Right cardiac atrium (tissue), 5 donors: ENCODE measurements at regions not wholly inside any gene's neighbourhood (a gene's known extent, or its start where the extent isn't known, plus 50 kb on each side); places are given as distances from the start of the nearest gene placed in this dataset.

Source experiments
- ATAC-seq, 2 donors: fragments of 200-7000 bp; cut with Tn5 transposase; one replicate each; pipeline versions ENCODE4 v1.8.0 to v1.9.1; 2020; ENCODE audit warnings: moderate library complexity in 2 of 2, mild to moderate bottlenecking in 1 of 2
- DNase-seq, 3 donors: peaks; one replicate each; pipeline ENCODE4 v3.0.0-alpha.2; 2020
- H3K27ac ChIP-seq: one replicate; pipeline ENCODE4 v1.5.1; 2013; ENCODE audit warnings: mild to moderate bottlenecking, low read length, control low read depth, moderate library complexity
- H3K27me3 ChIP-seq: one replicate; pipeline ENCODE4 v1.6.1; 2013; ENCODE audit not compliant: control insufficient read depth, insufficient read depth
- H3K4me1 ChIP-seq: one replicate; pipeline ENCODE4 v1.6.1; 2013; ENCODE audit warnings: low read length; ENCODE audit not compliant: control insufficient read depth, insufficient read depth
- H3K4me3 ChIP-seq: one replicate; pipeline ENCODE4 v1.5.1; 2013; ENCODE audit warnings: low read length, control low read depth
- H3K9me3 ChIP-seq: one replicate; pipeline ENCODE4 v1.6.1; 2013; ENCODE audit warnings: low read length; ENCODE audit not compliant: control insufficient read depth
- WGBS: extraction: QIAGEN DNeasy Blood & Tissue Kit; methylation state at CpG from one replicate; pipeline ENCODE4 v1.1.7; 2013; 5-methylcytosine and 5-hydroxymethylcytosine counted together
- intact Hi-C, 4 donors: fragments of 100-400 bp; cut with DNase I; formaldehyde crosslinking; loops; one replicate each; pipeline versions ENCODE4 v1.11.0 to v1.14.0; 2022 to 2023
- donor health status: healthy with polysubstance abuse.
- donor health status: DM: no; HTN: yes; CAD: no.
- donor health status: DM: no; HTN: no; CAD: no.
- donor health status: DM: no; HTN: yes; CAD: no; lungs with severe emphysema.
- donor health status: DM: yes; HTN: yes; CAD: no.

DNA sequence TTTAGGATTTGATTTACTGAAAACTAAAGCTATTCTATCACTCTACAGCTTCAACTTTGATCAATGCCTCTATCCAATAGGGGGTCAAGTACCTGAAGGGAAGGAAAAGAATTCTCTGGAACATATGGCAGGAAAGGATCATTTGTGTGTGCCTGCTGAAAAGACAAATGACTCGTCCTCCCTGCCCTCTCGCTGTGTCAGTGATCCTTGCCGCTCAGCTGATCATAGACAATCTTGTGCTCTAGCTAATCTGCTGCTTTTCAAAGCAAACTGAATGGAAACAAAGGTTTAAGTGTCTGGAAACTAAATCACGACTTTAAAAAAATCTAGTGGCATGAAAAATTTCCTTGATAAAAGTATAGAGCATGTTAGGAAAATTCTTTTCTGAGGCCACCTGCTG is 75.6 kb upstream of the CPO start:
- ATAC-seq = no peak
- Histone ChIP-seq H3K27me3 (no peaks in the 10 kb centered on the region), H3K9me3 (no peaks in the 10 kb centered on the region), H3K27ac (no peak overlapping the region), H3K4me1 (peaks cover 1% of the 10 kb centered on the region), H3K4me3 (no peak overlapping the region)
- WGBS = 52% methylated on average over 4 of the region's 4 CpGs
- no peak for DNase-seq
- intact Hi-C loops = no loop called here

DNA sequence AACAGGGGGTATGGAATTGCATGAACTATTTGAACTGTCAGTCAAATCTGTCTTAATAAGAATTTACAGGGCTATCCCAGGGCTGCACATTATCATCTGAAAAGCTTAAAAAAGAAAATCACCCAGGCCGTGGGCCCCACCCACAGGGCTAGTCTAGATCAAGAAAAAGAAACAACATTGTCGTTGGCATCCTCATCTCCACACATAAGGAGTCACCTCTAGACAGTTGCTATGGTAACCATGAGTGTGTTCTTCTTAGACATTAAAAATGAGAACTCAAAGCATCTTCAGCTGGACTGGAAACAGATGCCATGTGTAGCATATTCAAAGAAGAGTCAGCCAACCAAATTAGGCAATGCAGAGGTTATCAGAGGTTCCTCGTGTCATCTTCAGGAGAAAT is 72.3 kb upstream of the CPO start:
- Histone ChIP-seq H3K27me3 (no peaks in the 10 kb centered on the region), H3K27ac (no peak overlapping the region), H3K9me3 (no peaks in the 10 kb centered on the region), H3K4me3 (no peak overlapping the region), H3K4me1 (no peaks in the 10 kb centered on the region)
- ATAC-seq (no peak), DNase-seq (no peak)
- 80% methylated on average over 3 of the region's 3 CpGs for WGBS
- intact Hi-C loops = no loop called here

DNA sequence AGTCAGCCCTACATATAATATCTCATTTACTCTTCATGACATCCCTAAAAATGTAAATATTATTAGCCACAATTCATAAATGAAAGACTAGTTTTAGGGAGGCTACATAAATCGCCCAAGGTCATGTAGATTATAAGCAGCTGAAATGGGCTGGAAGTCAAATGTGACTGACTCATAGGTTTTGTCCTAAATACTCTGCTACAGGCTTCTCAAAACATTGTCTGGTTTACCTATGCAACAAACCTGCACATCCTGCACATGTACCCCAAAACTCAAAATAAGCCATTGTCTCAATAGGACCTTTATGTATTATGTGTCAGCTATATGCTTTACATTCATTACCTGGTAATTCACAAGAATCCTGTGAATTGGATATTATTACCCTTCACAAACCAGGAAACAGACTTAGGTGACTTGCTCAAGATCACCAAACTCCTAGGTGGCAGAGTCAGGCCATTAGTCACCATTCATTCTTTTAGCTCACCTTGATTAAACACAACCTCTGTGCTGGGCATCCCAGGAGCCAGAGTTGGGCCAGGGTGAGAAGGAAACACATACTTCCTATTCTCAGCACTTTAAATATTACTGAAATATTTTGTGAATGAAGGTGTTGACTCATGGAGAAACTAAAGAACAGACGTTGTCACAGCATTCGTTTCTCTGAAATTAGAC is 69.4 kb upstream of the CPO start:
- no peak for ATAC-seq
- no peaks in the 10 kb centered on the region for H3K27me3 ChIP-seq
- no peak overlapping the region for H3K4me3 ChIP-seq
- H3K27ac ChIP-seq = no peak overlapping the region
- 82% methylated on average over 3 of the region's 3 CpGs for WGBS
- no peaks in the 10 kb centered on the region for H3K4me1 ChIP-seq
- no peak for DNase-seq
- no peaks in the 10 kb centered on the region for H3K9me3 ChIP-seq
- intact Hi-C loops = no loop called here

DNA sequence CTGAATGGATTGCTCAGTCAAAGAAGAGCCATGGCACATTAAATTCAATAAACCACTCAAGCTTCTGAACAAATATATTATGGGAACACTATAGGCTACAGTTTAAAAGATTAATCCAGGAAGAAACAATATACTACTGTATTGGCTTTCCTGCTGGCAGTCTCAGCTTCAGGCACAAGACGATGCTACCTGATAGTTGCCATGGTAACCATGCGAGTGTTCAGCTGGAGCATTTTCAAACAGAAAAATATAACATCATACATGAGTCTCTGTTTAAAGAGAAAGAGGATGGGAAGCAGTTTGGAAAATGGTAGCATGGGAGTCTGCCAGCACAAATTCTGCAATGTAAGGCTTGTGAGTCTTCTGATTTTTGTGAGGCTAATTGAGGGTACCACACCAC is 65.9 kb upstream of the CPO start:
- 5% methylated on average over 2 of the region's 2 CpGs for WGBS
- intact Hi-C loops = no loop called here

DNA sequence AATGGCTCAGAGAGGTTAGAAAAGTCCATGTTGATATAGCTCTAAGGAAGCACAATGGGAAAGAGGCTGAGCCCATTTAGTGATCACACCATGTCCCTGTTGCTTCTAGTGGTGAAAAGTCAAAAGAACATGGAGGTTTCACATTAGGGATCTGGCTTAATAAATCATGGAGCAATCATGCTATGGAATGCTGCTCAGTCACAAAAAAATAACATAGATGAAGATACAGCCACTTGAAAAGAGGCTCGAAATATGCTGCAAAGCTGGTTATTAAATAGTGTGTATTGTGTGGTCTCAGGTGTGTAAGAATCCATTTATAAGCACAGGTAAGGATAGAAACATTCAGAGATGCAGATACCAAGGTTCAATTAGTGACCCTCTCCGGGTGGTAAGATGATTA is 63.6 kb upstream of the CPO start:
- ATAC-seq (no peak), DNase-seq (no peak)
- Histone ChIP-seq H3K27ac (no peak overlapping the region), H3K4me1 (no peaks in the 10 kb centered on the region), H3K27me3 (no peaks in the 10 kb centered on the region), H3K4me3 (no peak overlapping the region), H3K9me3 (no peaks in the 10 kb centered on the region)
- WGBS = 76% methylated on average over 2 of the region's 2 CpGs
- intact Hi-C loops = no loop called here

More for the DNA sequence above, 65.9 kb upstream of the CPO start:
- DNase-seq (no peak), ATAC-seq (no peak)
- H3K27me3 ChIP-seq = no peaks in the 10 kb centered on the region
- H3K27ac ChIP-seq = no peak overlapping the region
- no peak overlapping the region for H3K4me3 ChIP-seq
- no peaks in the 10 kb centered on the region for H3K4me1 ChIP-seq
- no peaks in the 10 kb centered on the region for H3K9me3 ChIP-seq

DNA sequence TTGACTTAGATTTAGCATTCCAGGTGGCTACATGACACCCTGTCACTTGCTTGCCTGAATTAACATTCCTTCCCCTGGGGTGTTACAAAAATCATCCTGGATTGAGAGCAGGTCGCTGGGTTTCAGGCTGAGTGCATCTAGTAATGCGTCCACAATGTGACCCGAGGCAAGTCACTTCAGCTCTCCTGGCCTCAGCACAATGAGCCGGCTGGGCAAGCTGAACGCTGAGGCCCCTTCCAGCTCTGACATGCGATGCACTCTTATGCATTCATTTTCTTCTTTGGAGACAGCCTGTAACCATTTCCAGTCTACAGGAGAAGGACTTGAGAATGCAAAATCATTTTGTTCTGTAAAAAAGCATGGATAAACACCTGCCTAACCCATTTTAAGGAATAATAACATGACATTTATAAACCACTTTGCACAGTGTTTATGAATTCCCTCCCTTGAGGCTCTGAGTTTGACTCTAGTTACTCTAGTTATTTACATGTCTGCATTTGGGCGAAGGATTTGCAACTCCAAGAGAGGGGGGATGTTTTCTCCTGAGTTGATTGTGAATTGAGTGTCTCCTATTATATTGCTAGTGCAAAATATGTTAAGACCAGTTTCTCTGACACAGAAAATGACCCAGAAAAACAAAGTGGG is 63.0 kb upstream of the CPO start:
- intact Hi-C loops = no loop called here
- ATAC-seq (no peak), DNase-seq (no peak)
- Histone ChIP-seq H3K27me3 (no peaks in the 10 kb centered on the region), H3K9me3 (no peaks in the 10 kb centered on the region), H3K4me3 (no peak overlapping the region), H3K27ac (no peak overlapping the region), H3K4me1 (no peaks in the 10 kb centered on the region)
- 33% methylated on average over 7 of the region's 7 CpGs for WGBS

DNA sequence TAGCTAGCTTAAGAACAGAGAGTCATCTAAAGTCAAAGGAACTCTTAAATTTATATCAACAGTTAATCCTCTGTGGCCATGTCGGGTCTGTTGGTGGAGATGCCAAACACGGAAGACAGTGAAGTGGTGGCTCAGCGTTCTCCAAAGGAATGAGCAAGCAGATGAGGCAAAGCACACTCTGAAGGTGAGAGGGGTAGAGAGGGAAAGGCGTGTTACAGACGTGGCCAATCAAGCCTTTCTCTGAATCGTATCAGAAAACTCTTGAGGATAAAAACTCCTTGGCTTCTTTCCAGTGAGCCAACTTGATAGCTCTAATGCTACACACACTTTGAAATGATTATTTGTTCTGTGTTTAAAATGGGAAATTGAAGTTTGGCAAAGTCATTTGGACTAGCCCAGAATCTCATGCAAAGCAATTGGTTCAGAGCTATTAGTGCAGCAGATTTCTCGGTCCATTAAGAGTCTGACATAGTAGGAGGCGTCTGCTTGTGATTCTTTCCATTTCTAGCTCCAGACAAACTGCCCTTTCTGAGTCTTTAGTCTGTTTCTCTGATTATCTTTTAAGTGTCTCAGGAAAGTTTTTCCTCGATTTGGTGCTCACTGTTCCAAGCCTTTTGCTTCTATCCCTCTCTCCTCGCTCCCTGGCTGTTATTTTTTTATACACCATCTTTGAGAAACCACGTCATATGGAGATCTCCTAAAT is 57.5 kb upstream of the CPO start:
- no peak overlapping the region for H3K27ac ChIP-seq
- H3K27me3 ChIP-seq = no peaks in the 10 kb centered on the region
- intact Hi-C loops = no loop called here
- 32% methylated on average over 11 of the region's 11 CpGs for WGBS
- H3K4me1 ChIP-seq = no peaks in the 10 kb centered on the region
- DNase-seq = no peak
- H3K9me3 ChIP-seq = no peaks in the 10 kb centered on the region
- peak; percentile 62 to 64 for ATAC-seq
- peak overlapping the region; percentile 15 for H3K4me3 ChIP-seq

DNA sequence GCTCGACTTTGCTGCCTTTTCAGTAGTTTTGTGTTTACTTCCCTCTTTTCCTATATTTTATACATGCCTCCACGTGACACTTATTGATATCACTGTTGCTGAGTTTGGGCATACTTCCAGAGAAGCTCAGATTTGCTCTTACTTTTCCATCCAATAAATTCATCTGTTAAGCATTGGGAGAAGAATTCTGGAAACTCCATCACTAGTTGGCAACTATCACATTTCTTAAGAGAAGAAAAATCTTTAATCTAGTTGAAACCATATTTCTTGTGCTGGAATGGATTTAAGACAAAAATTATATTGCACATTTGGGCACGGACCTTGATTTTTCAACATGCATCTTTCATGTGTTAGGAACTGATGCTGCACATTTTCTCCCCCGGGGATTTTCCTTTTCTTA is 52.6 kb upstream of the CPO start:
- Histone ChIP-seq H3K27ac (no peak overlapping the region), H3K27me3 (no peaks in the 10 kb centered on the region), H3K4me3 (no peak overlapping the region), H3K9me3 (no peaks in the 10 kb centered on the region), H3K4me1 (no peaks in the 10 kb centered on the region)
- DNase-seq (no peak), ATAC-seq (no peak)
- intact Hi-C loops = no loop called here
- 62% methylated on average over 4 of the region's 4 CpGs for WGBS

DNA sequence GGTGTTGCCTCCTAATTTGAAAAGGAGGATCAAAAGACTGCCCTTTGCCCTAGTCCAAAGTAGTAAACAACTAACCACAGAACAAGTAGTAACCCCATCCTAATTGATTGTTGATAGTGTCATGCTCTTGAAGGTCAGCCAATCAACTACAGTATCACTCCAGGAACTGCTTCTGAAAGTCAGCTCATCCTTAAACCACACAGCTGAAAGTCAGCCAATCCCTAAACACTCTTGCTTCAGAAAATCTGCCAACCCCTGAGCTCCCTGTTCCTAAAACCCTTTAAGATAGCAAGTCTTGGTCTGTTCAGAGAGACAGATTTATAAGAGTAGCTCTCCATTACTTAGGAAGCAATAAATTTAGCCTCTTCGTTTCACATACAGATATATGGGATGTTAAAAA is 51.6 kb upstream of the CPO start:
- Histone ChIP-seq H3K27ac (no peak overlapping the region), H3K4me3 (no peak overlapping the region), H3K9me3 (no peaks in the 10 kb centered on the region), H3K4me1 (no peaks in the 10 kb centered on the region), H3K27me3 (no peaks in the 10 kb centered on the region)
- WGBS = 79% methylated on average over 1 of the region's 1 CpG
- ATAC-seq = no peak
- DNase-seq = no peak
- intact Hi-C loops = no loop called here
